ENCODE measurements at regions not wholly inside any gene's neighbourhood (a gene's known extent, or its start where the extent isn't known, plus 50 kb on each side); places are given as distances from the start of the nearest gene placed in this dataset.

DNA sequence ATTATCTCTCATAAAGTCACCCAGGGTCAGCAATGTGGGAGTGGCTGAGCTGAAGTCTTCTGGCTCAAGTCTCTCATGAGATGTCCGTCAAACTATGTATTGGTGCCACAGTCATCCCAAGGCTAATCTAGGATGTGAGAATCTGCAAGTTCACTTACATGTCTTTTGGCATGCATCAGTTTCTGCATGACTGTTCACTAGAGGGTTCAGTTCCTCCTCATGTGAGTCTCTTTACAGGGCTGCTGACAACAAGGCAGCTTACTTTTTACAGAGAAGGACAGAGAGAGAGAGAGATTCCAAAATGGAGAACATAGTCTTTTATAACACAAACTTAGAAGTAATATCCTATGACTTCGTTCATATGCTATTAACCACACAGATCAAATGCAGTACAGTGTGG lies 328.8 kb upstream of the SLITRK1 start:
- TF ChIP-seq, protein P1, sequence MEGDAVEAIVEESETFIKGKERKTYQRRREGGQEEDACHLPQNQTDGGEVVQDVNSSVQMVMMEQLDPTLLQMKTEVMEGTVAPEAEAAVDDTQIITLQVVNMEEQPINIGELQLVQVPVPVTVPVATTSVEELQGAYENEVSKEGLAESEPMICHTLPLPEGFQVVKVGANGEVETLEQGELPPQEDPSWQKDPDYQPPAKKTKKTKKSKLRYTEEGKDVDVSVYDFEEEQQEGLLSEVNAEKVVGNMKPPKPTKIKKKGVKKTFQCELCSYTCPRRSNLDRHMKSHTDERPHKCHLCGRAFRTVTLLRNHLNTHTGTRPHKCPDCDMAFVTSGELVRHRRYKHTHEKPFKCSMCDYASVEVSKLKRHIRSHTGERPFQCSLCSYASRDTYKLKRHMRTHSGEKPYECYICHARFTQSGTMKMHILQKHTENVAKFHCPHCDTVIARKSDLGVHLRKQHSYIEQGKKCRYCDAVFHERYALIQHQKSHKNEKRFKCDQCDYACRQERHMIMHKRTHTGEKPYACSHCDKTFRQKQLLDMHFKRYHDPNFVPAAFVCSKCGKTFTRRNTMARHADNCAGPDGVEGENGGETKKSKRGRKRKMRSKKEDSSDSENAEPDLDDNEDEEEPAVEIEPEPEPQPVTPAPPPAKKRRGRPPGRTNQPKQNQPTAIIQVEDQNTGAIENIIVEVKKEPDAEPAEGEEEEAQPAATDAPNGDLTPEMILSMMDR (conservative IDR thresholded peaks at IDR 0.05; ENCODE audit: low read depth in 2 of 2) = no peak
- TF ChIP-seq CREB1 (CRISPR knock-in tag; IDR thresholded peaks at IDR 0.05; ENCODE audit: low read depth) = no peak
- TF ChIP-seq, protein P2, sequence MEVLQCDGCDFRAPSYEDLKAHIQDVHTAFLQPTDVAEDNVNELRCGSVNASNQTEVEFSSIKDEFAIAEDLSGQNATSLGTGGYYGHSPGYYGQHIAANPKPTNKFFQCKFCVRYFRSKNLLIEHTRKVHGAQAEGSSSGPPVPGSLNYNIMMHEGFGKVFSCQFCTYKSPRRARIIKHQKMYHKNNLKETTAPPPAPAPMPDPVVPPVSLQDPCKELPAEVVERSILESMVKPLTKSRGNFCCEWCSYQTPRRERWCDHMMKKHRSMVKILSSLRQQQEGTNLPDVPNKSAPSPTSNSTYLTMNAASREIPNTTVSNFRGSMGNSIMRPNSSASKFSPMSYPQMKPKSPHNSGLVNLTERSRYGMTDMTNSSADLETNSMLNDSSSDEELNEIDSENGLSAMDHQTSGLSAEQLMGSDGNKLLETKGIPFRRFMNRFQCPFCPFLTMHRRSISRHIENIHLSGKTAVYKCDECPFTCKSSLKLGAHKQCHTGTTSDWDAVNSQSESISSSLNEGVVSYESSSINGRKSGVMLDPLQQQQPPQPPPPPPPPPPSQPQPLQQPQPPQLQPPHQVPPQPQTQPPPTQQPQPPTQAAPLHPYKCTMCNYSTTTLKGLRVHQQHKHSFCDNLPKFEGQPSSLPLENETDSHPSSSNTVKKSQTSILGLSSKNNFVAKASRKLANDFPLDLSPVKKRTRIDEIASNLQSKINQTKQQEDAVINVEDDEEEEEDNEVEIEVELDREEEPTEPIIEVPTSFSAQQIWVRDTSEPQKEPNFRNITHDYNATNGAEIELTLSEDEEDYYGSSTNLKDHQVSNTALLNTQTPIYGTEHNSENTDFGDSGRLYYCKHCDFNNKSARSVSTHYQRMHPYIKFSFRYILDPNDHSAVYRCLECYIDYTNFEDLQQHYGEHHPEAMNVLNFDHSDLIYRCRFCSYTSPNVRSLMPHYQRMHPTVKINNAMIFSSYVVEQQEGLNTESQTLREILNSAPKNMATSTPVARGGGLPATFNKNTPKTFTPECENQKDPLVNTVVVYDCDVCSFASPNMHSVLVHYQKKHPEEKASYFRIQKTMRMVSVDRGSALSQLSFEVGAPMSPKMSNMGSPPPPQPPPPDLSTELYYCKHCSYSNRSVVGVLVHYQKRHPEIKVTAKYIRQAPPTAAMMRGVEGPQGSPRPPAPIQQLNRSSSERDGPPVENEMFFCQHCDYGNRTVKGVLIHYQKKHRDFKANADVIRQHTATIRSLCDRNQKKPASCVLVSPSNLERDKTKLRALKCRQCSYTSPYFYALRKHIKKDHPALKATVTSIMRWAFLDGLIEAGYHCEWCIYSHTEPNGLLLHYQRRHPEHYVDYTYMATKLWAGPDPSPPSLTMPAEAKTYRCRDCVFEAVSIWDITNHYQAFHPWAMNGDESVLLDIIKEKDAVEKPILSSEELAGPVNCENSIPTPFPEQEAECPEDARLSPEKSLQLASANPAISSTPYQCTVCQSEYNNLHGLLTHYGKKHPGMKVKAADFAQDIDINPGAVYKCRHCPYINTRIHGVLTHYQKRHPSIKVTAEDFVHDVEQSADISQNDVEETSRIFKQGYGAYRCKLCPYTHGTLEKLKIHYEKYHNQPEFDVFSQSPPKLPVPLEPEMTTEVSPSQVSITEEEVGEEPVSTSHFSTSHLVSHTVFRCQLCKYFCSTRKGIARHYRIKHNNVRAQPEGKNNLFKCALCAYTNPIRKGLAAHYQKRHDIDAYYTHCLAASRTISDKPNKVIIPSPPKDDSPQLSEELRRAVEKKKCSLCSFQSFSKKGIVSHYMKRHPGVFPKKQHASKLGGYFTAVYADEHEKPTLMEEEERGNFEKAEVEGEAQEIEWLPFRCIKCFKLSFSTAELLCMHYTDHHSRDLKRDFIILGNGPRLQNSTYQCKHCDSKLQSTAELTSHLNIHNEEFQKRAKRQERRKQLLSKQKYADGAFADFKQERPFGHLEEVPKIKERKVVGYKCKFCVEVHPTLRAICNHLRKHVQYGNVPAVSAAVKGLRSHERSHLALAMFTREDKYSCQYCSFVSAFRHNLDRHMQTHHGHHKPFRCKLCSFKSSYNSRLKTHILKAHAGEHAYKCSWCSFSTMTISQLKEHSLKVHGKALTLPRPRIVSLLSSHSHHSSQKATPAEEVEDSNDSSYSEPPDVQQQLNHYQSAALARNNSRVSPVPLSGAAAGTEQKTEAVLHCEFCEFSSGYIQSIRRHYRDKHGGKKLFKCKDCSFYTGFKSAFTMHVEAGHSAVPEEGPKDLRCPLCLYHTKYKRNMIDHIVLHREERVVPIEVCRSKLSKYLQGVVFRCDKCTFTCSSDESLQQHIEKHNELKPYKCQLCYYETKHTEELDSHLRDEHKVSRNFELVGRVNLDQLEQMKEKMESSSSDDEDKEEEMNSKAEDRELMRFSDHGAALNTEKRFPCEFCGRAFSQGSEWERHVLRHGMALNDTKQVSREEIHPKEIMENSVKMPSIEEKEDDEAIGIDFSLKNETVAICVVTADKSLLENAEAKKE (CRISPR knock-in tag; IDR thresholded peaks at IDR 0.05) = no peak
